Endothelial cell of umbilical vein (primary cell): ENCODE measurements at regions not wholly inside any gene's neighbourhood (a gene's known extent, or its start where the extent isn't known, plus 50 kb on each side); places are given as distances from the start of the nearest gene placed in this dataset.

ENCODE experiments used
- BruUV-seq: library from RNA; stranded (reverse); fragments of 400-500 nt; replicated peaks from 2 replicates; lab custom pipeline; 2021; lab: Mats Ljungman, UMichigan
- CTCF ChIA-PET: fragments of 300-600, 350-600 bp; sonication (Branson Sonifier 250); formaldehyde crosslinking; loops from one replicate; lab custom pipeline; 2021; ENCODE audit warnings: antibody characterized with exemption, inconsistent platforms; lab: Charles Lee
- POLR2A ChIA-PET: fragments of 300-600, 350-600 bp; sonication (Branson Sonifier 250); formaldehyde crosslinking; loops from one replicate; lab custom pipeline; 2021; ENCODE audit warnings: antibody characterized with exemption, inconsistent platforms; lab: Charles Lee
- DNase-seq: peaks from one replicate; pipeline ENCODE4 v3.0.0-alpha.2; 2011; ENCODE audit warnings: low read depth, low spot score
- FAIRE-seq: peaks from 2 replicates; lab custom pipeline; 2011; peaks lifted over from hg19 to GRCh38; lab: Jason Lieb, UNC
- H2AFZ ChIP-seq: 2 replicates; pipeline ENCODE4 v1.6.0; 2012; ENCODE audit warnings: low read depth, low read length, control low read depth, inconsistent platforms
- H3K27ac ChIP-seq: 2 replicates; pipeline ENCODE4 v1.5.1; 2011; ENCODE audit warnings: low read depth, mild to moderate bottlenecking, control low read depth, low read length, moderate library complexity; ENCODE audit not compliant: insufficient read depth
- H3K27me3 ChIP-seq, 2 experiments: 2 replicates each; pipeline versions ENCODE4 v1.6.0 to v1.6.1; 2011; ENCODE audit warnings: low read length in 2 of 2, mixed read lengths in 1 of 2; ENCODE audit not compliant: control insufficient read depth in 2 of 2, insufficient read depth in 2 of 2
- H3K36me3 ChIP-seq, 2 experiments: 2 replicates in 1 of 2; 3 replicates in 1 of 2; pipeline ENCODE4 v1.5.1; 2011; ENCODE audit warnings: low read length in 2 of 2, mild to moderate bottlenecking in 1 of 2, moderate library complexity in 1 of 2; ENCODE audit not compliant: control insufficient read depth in 2 of 2, insufficient read depth in 2 of 2; ENCODE audit errors: extremely low read depth in 1 of 2
- H3K4me1 ChIP-seq: 3 replicates; pipeline ENCODE4 v1.5.1; 2011; ENCODE audit warnings: mild to moderate bottlenecking, low read length; ENCODE audit not compliant: control insufficient read depth, insufficient read depth; ENCODE audit errors: extremely low read depth
- H3K4me2 ChIP-seq: 2 replicates; pipeline ENCODE4 v1.6.1; 2011; ENCODE audit warnings: low read length, control low read depth, mixed read lengths; ENCODE audit not compliant: insufficient read depth
- H3K4me3 ChIP-seq, 3 experiments: fragments of 200-600 bp in 1 of 3; sonication (generic), shearing (Covaris generic) in 1 of 3; replicated peaks in 1 of 3; 2 replicates each; pipeline ENCODE4 v1.5.1; 2011 to 2016; ENCODE audit warnings: control low read depth in 3 of 3, low read length in 3 of 3, mild to moderate bottlenecking in 2 of 3, inconsistent platforms in 1 of 3, low read depth in 1 of 3, moderate library complexity in 1 of 3; ENCODE audit not compliant: insufficient read depth in 1 of 3
- H3K79me2 ChIP-seq: 2 replicates; pipeline ENCODE4 v1.6.0; 2012; ENCODE audit warnings: low read length, inconsistent platforms; ENCODE audit not compliant: control insufficient read depth, insufficient read depth
- H3K9ac ChIP-seq: replicated peaks from 2 replicates; pipeline ENCODE3; 2011; ENCODE audit warnings: low read length, control low read depth; ENCODE audit not compliant: insufficient read depth; ENCODE audit errors: extremely low read depth
- H3K9me1 ChIP-seq: replicated peaks from 3 replicates; pipeline ENCODE4 v1.6.0; 2011; ENCODE audit warnings: mild to moderate bottlenecking, low read length; ENCODE audit not compliant: control insufficient read depth, insufficient read depth; ENCODE audit errors: extremely low read depth
- H3K9me3 ChIP-seq: replicated peaks from 2 replicates; pipeline ENCODE4 v1.5.1; 2012; ENCODE audit warnings: low read length, inconsistent platforms; ENCODE audit not compliant: control insufficient read depth, insufficient read depth
- H4K20me1 ChIP-seq: replicated peaks from 2 replicates; pipeline ENCODE3; 2011; ENCODE audit warnings: mild to moderate bottlenecking, low read length; ENCODE audit not compliant: control insufficient read depth, insufficient read depth; ENCODE audit errors: extremely low read depth
- EZH2 ChIP-seq: IDR thresholded peaks from 2 replicates; pipeline ENCODE4 v1.6.1; 2012; ENCODE audit warnings: borderline replicate concordance, low read depth, mild to moderate bottlenecking, moderate library complexity, low read length, inconsistent platforms; ENCODE audit not compliant: severe bottlenecking
- GATA2 ChIP-seq: IDR thresholded peaks from 2 replicates; pipeline ENCODE4 v1.7.0; 2011; ENCODE audit warnings: low read depth, mild to moderate bottlenecking, moderate library complexity, mixed read lengths, low read length; ENCODE audit not compliant: insufficient read length, insufficient read depth
- JUN ChIP-seq: IDR thresholded peaks from 2 replicates; pipeline ENCODE4 v1.6.1; 2011; ENCODE audit warnings: borderline replicate concordance, low read depth; ENCODE audit not compliant: insufficient read length, insufficient read depth
- MYC ChIP-seq: IDR thresholded peaks from one replicate; pipeline ENCODE4 v1.6.1; 2011; ENCODE audit warnings: mild to moderate bottlenecking, low read depth, low read length
- POLR2A ChIP-seq: IDR thresholded peaks from 2 replicates; pipeline ENCODE4 v1.6.1; 2012; ENCODE audit warnings: low read depth, mild to moderate bottlenecking, control low read depth, low read length
- POLR2AphosphoS5 ChIP-seq: IDR thresholded peaks from 2 replicates; pipeline ENCODE4 v1.6.1; 2012; ENCODE audit warnings: low read depth, mild to moderate bottlenecking, control low read depth, low read length, moderate library complexity; ENCODE audit not compliant: insufficient read depth
- dilution Hi-C: fragments of 300-500 bp; cut with MboI; formaldehyde crosslinking; loops from one replicate; pipeline ENCODE4 v1.15.0; 2019; ENCODE audit warnings: low sequenced_read_pairs; ENCODE audit not compliant: extremely low pct_ligation_motif_present
- intact Hi-C: fragments of 100-400 bp; cut with micrococcal nuclease; formaldehyde crosslinking; loops from one replicate; pipeline ENCODE4 v1.10.0; 2022
- TF ChIP-seq, protein P1 (sequence below): IDR thresholded peaks from 2 replicates; pipeline ENCODE4 v1.6.1; 2011; ENCODE audit not compliant: insufficient read depth, insufficient read length
- TF ChIP-seq, protein P2 (sequence below), 2 donors: IDR thresholded peaks; 1 replicate in 1 of 2; 2 replicates in 1 of 2; pipeline ENCODE4 v1.5.1; 2011; ENCODE audit warnings: low read length in 2 of 2, mild to moderate bottlenecking in 2 of 2, moderate library complexity in 2 of 2, control low read depth in 1 of 2, inconsistent platforms in 1 of 2, low read depth in 1 of 2; ENCODE audit not compliant: insufficient read depth in 1 of 2; ENCODE audit errors: extremely low read depth in 1 of 2

DNA sequence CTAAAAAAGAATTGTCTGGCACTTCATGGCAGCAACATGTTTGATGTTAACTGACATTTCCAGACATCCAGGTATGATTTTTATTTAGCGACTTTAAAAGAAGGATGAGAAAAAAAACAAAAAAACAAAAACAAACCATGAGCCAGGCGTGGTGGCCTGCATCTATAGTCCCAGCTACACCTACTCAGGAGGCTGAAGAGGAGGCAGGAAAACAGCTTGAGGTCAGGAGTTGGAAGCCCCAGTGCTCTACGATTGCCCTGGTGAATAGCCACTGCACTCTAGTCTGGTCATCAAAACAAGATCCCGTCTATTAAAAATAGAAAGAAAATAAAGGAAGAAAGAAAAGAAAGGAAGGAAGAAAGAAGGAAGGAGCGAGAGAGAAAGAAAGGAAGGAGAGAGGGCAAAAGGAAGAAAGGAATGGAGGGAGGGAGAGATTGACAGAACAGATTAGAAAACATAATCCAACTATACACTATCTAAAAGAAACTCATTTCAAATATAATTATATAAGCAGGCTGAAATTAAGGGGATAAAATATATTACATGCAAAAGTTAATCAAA, 141.6 kb downstream of the TRIM27 start:
- no peaks in the 10 kb centered on the region for H3K9me3 ChIP-seq
- dilution Hi-C loops (no loop called here), intact Hi-C loops (no loop called here)
- no TSS peak for BruUV-seq
- H3K4me2 ChIP-seq: peak overlapping the region; percentile 38
- no peak overlapping the region for H3K4me3 ChIP-seq
- H3K4me1 ChIP-seq: peaks cover 2% of the 10 kb centered on the region
- no peaks in the 10 kb centered on the region for H4K20me1 ChIP-seq
- H3K27me3 ChIP-seq: peaks cover 53 to 84% of the 10 kb centered on the region in 2 experiments
- TF ChIP-seq POLR2A (no peak), MYC (no peak), POLR2AphosphoS5 (no peak), JUN (no peak), EZH2 (no peak), GATA2 (no peak)
- TF ChIP-seq, protein P1, sequence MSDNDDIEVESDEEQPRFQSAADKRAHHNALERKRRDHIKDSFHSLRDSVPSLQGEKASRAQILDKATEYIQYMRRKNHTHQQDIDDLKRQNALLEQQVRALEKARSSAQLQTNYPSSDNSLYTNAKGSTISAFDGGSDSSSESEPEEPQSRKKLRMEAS: no peak
- TF ChIP-seq, protein P2, sequence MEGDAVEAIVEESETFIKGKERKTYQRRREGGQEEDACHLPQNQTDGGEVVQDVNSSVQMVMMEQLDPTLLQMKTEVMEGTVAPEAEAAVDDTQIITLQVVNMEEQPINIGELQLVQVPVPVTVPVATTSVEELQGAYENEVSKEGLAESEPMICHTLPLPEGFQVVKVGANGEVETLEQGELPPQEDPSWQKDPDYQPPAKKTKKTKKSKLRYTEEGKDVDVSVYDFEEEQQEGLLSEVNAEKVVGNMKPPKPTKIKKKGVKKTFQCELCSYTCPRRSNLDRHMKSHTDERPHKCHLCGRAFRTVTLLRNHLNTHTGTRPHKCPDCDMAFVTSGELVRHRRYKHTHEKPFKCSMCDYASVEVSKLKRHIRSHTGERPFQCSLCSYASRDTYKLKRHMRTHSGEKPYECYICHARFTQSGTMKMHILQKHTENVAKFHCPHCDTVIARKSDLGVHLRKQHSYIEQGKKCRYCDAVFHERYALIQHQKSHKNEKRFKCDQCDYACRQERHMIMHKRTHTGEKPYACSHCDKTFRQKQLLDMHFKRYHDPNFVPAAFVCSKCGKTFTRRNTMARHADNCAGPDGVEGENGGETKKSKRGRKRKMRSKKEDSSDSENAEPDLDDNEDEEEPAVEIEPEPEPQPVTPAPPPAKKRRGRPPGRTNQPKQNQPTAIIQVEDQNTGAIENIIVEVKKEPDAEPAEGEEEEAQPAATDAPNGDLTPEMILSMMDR (IDR thresholded peaks at IDR 0.05; ENCODE audit: extremely low read depth in 1 of 2, insufficient read depth in 1 of 2, low read depth in 1 of 2, low read length in 2 of 2): no peak
- no peaks in the 10 kb centered on the region for H3K79me2 ChIP-seq
- H3K9ac ChIP-seq: no peak overlapping the region
- POLR2A ChIA-PET: no interaction called here
- CTCF ChIA-PET: interaction anchor here (0.6 kb wide), 1 partner anchor 199 kb away, joined by 5 read pairs; no protein-coding TSS in a partner anchor
- H3K27ac ChIP-seq: no peak overlapping the region
- DNase-seq (no peak), FAIRE-seq (no peak)
- no peaks in the 10 kb centered on the region for H3K9me1 ChIP-seq
- H2AFZ ChIP-seq: no peak overlapping the region
- no peaks in the 10 kb centered on the region for H3K36me3 ChIP-seq
